HEK293 (cell line): ENCODE measurements at regions not wholly inside any gene's neighbourhood (a gene's known extent, or its start where the extent isn't known, plus 50 kb on each side); places are given as distances from the start of the nearest gene placed in this dataset.

Experiments
- CTCF ChIA-PET: fragments of 350-600 bp; formaldehyde crosslinking; extraction: SDS; loops from one replicate; lab custom pipeline; 2021; ENCODE audit warnings: antibody characterized with exemption; lab: Yijun Ruan, JAX
- POLR2A ChIA-PET: fragments of 300-600 bp; formaldehyde crosslinking; extraction: SDS; loops from one replicate; lab custom pipeline; 2020; ENCODE audit warnings: antibody characterized with exemption, inconsistent platforms; lab: Yijun Ruan, JAX
- H3K27ac ChIP-seq: fragments of 200-500 bp; sonication (Bioruptor generic); 2 replicates; pipeline ENCODE4 v1.5.1; 2014; ENCODE audit warnings: low read depth, low read length, control low read depth, inconsistent platforms; ENCODE audit errors: extremely low read depth
- H3K36me3 ChIP-seq, 2 experiments: fragments of 200-500 bp in 1 of 2; sonication (Bioruptor generic) in 1 of 2; 1 replicate in 1 of 2; 2 replicates in 1 of 2; pipeline ENCODE4 v1.5.1; 2014 to 2017; ENCODE audit warnings: inconsistent platforms in 2 of 2, low read length in 2 of 2; ENCODE audit not compliant: control insufficient read depth in 2 of 2, insufficient read depth in 1 of 2
- H3K4me1 ChIP-seq: fragments of 200-500 bp; sonication (Bioruptor generic); 2 replicates; pipeline ENCODE4 v1.5.1; 2014; ENCODE audit warnings: mild to moderate bottlenecking, low read length, inconsistent platforms; ENCODE audit not compliant: control insufficient read depth, insufficient read depth
- H3K4me3 ChIP-seq: 2 replicates; pipeline ENCODE4 v1.5.1; 2011; ENCODE audit warnings: low read depth, mild to moderate bottlenecking, control low read depth, low read length, moderate library complexity
- H3K9me3 ChIP-seq: fragments of 200-500 bp; sonication (Bioruptor generic); 2 replicates; pipeline ENCODE4 v1.5.1; 2014; ENCODE audit warnings: low read depth, low read length, inconsistent platforms; ENCODE audit not compliant: control insufficient read depth, insufficient read depth
- FEZF1 ChIP-seq: fragments of 450-650 bp; formaldehyde crosslinking; IDR thresholded peaks from 2 replicates; pipeline ENCODE4 v1.5.1; 2016; ENCODE audit warnings: missing biosample characterization, missing genetic modification characterization
- GLI2 ChIP-seq: fragments of 450-650 bp; formaldehyde crosslinking; IDR thresholded peaks from 2 replicates; pipeline ENCODE4; 2017; ENCODE audit warnings: missing biosample characterization, missing genetic modification characterization, low read depth, borderline replicate concordance
- HOXA7 ChIP-seq: sonication (generic); formaldehyde crosslinking; IDR thresholded peaks from 2 replicates; pipeline ENCODE4 v1.8.1; 2022; ENCODE audit warnings: missing genetic modification reagents, borderline replicate concordance
- MYNN ChIP-seq: fragments of 450-650 bp; formaldehyde crosslinking; IDR thresholded peaks from 2 replicates; pipeline ENCODE4 v1.5.1; 2016; ENCODE audit warnings: missing biosample characterization, missing genetic modification characterization, borderline replicate concordance
- RBAK ChIP-seq: fragments of 450-650 bp; formaldehyde crosslinking; IDR thresholded peaks from 2 replicates; pipeline ENCODE4 v1.5.1; 2016; ENCODE audit warnings: missing biosample characterization, missing genetic modification characterization
- SCRT1 ChIP-seq: fragments of 450-650 bp; formaldehyde crosslinking; IDR thresholded peaks from 2 replicates; pipeline ENCODE4 v1.5.1; 2016; ENCODE audit warnings: missing biosample characterization, missing genetic modification characterization, borderline replicate concordance
- SP7 ChIP-seq: fragments of 450-650 bp; formaldehyde crosslinking; IDR thresholded peaks from 2 replicates; pipeline ENCODE4 v1.5.1; 2016; ENCODE audit warnings: missing biosample characterization, missing genetic modification characterization
- TCF7L2 ChIP-seq: IDR thresholded peaks from 2 replicates; pipeline ENCODE4 v1.6.1; 2011; ENCODE audit warnings: low read depth, mild to moderate bottlenecking, inconsistent platforms, low read length, moderate library complexity, borderline replicate concordance
- TRIM28 ChIP-seq: IDR thresholded peaks from 2 replicates; pipeline ENCODE4 v1.6.1; 2011; ENCODE audit warnings: low read length, control low read depth, borderline replicate concordance
- ZBTB17 ChIP-seq: fragments of 450-650 bp; formaldehyde crosslinking; IDR thresholded peaks from 2 replicates; pipeline ENCODE4 v1.5.1; 2016; ENCODE audit warnings: missing biosample characterization, missing genetic modification characterization
- ZBTB7A ChIP-seq: fragments of 450-650 bp; formaldehyde crosslinking; IDR thresholded peaks from 2 replicates; pipeline ENCODE4 v1.5.1; 2016; ENCODE audit warnings: low read depth, missing biosample characterization, missing genetic modification characterization
- ZFP37 ChIP-seq: fragments of 450-650 bp; formaldehyde crosslinking; IDR thresholded peaks from 2 replicates; pipeline ENCODE4 v1.5.1; 2016; ENCODE audit warnings: missing biosample characterization, missing genetic modification characterization
- ZNF10 ChIP-seq: fragments of 450-650 bp; formaldehyde crosslinking; IDR thresholded peaks from 2 replicates; pipeline ENCODE4 v1.5.1; 2017; ENCODE audit warnings: missing biosample characterization, missing genetic modification characterization
- ZNF202 ChIP-seq: fragments of 450-650 bp; formaldehyde crosslinking; IDR thresholded peaks from 2 replicates; pipeline ENCODE4 v1.5.1; 2016; ENCODE audit warnings: missing biosample characterization, missing genetic modification characterization, borderline replicate concordance
- ZNF221 ChIP-seq: fragments of 450-650 bp; formaldehyde crosslinking; IDR thresholded peaks from 2 replicates; pipeline ENCODE4 v1.5.1; 2017; ENCODE audit warnings: missing biosample characterization, missing genetic modification characterization, borderline replicate concordance
- ZNF292 ChIP-seq: fragments of 450-650 bp; formaldehyde crosslinking; IDR thresholded peaks from 2 replicates; pipeline ENCODE4 v1.5.1; 2016; ENCODE audit warnings: low read depth, missing biosample characterization, missing genetic modification characterization, borderline replicate concordance
- ZNF335 ChIP-seq: fragments of 450-650 bp; formaldehyde crosslinking; conservative IDR thresholded peaks from 2 replicates; pipeline ENCODE4 v1.5.1; 2016; ENCODE audit warnings: missing biosample characterization, missing genetic modification characterization
- ZNF341 ChIP-seq: fragments of 450-650 bp; formaldehyde crosslinking; IDR thresholded peaks from 2 replicates; pipeline ENCODE4; 2016; ENCODE audit warnings: low read depth, missing biosample characterization, missing genetic modification characterization
- ZNF366 ChIP-seq: fragments of 450-650 bp; formaldehyde crosslinking; conservative IDR thresholded peaks from 2 replicates; pipeline ENCODE4 v1.5.1; 2016; ENCODE audit warnings: missing biosample characterization, missing genetic modification characterization
- ZNF510 ChIP-seq: fragments of 450-650 bp; formaldehyde crosslinking; IDR thresholded peaks from 2 replicates; pipeline ENCODE4 v1.5.1; 2018; ENCODE audit warnings: mild to moderate bottlenecking, missing genetic modification characterization, missing biosample characterization; ENCODE audit not compliant: insufficient replicate concordance
- ZNF530 ChIP-seq: fragments of 450-650 bp; formaldehyde crosslinking; IDR thresholded peaks from 2 replicates; pipeline ENCODE4 v1.5.1; 2016; ENCODE audit warnings: low read depth, missing biosample characterization, missing genetic modification characterization
- ZNF596 ChIP-seq: fragments of 450-650 bp; IDR thresholded peaks from 2 replicates; pipeline ENCODE4 v1.5.0; 2018; ENCODE audit warnings: missing biosample characterization, mild to moderate bottlenecking, missing genetic modification characterization, moderate library complexity
- ZNF624 ChIP-seq: fragments of 450-650 bp; formaldehyde crosslinking; IDR thresholded peaks from 2 replicates; pipeline ENCODE4 v1.5.1; 2017; ENCODE audit warnings: missing biosample characterization, missing genetic modification characterization
- ZNF664 ChIP-seq: fragments of 450-650 bp; formaldehyde crosslinking; IDR thresholded peaks from 2 replicates; pipeline ENCODE4 v1.5.1; 2016; ENCODE audit warnings: missing biosample characterization, missing genetic modification characterization
- ZNF76 ChIP-seq: fragments of 450-650 bp; formaldehyde crosslinking; IDR thresholded peaks from 2 replicates; pipeline ENCODE4; 2016; ENCODE audit warnings: low read depth, missing biosample characterization, missing genetic modification characterization, borderline replicate concordance
- ZNF776 ChIP-seq: fragments of 450-650 bp; formaldehyde crosslinking; IDR thresholded peaks from 2 replicates; pipeline ENCODE4 v1.5.0; 2017; ENCODE audit warnings: missing biosample characterization, missing genetic modification characterization, borderline replicate concordance
- ZNF785 ChIP-seq: fragments of 450-650 bp; formaldehyde crosslinking; IDR thresholded peaks from 2 replicates; pipeline ENCODE4 v1.5.1; 2016; ENCODE audit warnings: missing biosample characterization, missing genetic modification characterization
- ZSCAN16 ChIP-seq: fragments of 450-650 bp; formaldehyde crosslinking; IDR thresholded peaks from 2 replicates; pipeline ENCODE4 v1.5.1; 2016; ENCODE audit warnings: missing biosample characterization, missing genetic modification characterization
- TF ChIP-seq, protein P1 (sequence below): fragments of 450-650 bp; formaldehyde crosslinking; IDR thresholded peaks from 2 replicates; pipeline ENCODE4 v1.5.1; 2017; ENCODE audit warnings: missing biosample characterization, missing genetic modification characterization
- TF ChIP-seq, protein P2 (sequence below): fragments of 450-650 bp; formaldehyde crosslinking; IDR thresholded peaks from 2 replicates; pipeline ENCODE4 v1.5.1; 2016; ENCODE audit warnings: missing biosample characterization, missing genetic modification characterization
- TF ChIP-seq, protein P3 (sequence below): fragments of 450-650 bp; formaldehyde crosslinking; IDR thresholded peaks from 2 replicates; pipeline ENCODE4 v1.5.1; 2016; ENCODE audit warnings: missing biosample characterization, missing genetic modification characterization
- TF ChIP-seq, protein P4 (sequence below): fragments of 450-650 bp; formaldehyde crosslinking; IDR thresholded peaks from 2 replicates; pipeline ENCODE4 v1.5.1; 2016; ENCODE audit warnings: missing biosample characterization, missing genetic modification characterization, low read depth
- TF ChIP-seq, protein P5 (sequence below): fragments of 450-650 bp; formaldehyde crosslinking; IDR thresholded peaks from 2 replicates; pipeline ENCODE4 v1.5.1; 2016; ENCODE audit warnings: missing biosample characterization, missing genetic modification characterization

DNA sequence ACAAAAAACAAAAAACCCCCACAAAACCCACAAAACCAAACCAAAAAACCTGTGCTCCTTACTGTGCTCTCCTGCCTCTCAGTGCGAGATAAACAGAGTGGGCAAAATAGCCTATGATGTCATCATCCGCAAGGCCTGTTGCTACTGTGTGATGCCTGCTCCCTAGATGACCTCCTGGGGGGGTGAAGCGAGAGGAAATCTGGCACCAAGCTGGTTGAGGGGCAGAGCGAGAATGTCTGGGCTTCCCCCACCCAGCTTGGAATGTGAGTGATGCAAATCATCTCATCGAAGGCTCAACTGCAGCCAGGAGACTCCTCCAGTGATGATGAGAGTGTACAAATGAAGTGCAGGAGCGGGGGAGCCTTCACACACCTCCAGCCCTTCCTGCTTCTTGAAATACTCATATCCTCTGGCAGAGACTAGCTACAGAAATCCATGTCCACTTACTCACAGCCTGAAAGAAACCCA lies 57.7 kb upstream of the MAP4K3 start:
- POLR2A ChIA-PET, result interaction anchor here (1.0 kb wide), 1 partner anchor 57 kb away, joined by 5 read pairs; the partner anchor contains the start of gene MAP4K3
- CTCF ChIA-PET, result interaction anchor here (1.4 kb wide), 1 partner anchor 189 kb away, joined by 4 read pairs; no protein-coding TSS in a partner anchor
- Histone ChIP-seq H3K9me3 (no peaks in the 10 kb centered on the region), H3K27ac (no peak overlapping the region), H3K4me1 (peaks cover 2% of the 10 kb centered on the region; the same call in 1 of the 2 replicates), H3K36me3 (no peaks in the 10 kb centered on the region), H3K4me3 (no peak overlapping the region)
- TF ChIP-seq RBAK (tag by site-specific recombination) (no peak), ZNF76 (tag by site-specific recombination) (no peak), ZNF596 (tag by site-specific recombination) (no peak), ZSCAN16 (tag by site-specific recombination) (no peak), ZNF202 (tag by site-specific recombination) (no peak), ZNF366 (tag by site-specific recombination) (no peak), ZNF624 (tag by site-specific recombination) (no peak), MYNN (tag by site-specific recombination) (no peak), TCF7L2 (no peak), SCRT1 (tag by site-specific recombination) (peak; percentile 65; the same call in 1 of the 2 replicates), ZNF10 (tag by site-specific recombination) (no peak), GLI2 (tag by site-specific recombination) (no peak), ZNF776 (tag by site-specific recombination) (no peak), ZFP37 (peak; percentile 63), ZNF335 (peak; percentile 24; the same call in 1 of the 2 replicates), HOXA7 (no peak), ZNF664 (tag by site-specific recombination) (no peak), FEZF1 (no peak), ZNF292 (tag by site-specific recombination) (no peak), ZNF785 (tag by site-specific recombination) (no peak), ZNF341 (tag by site-specific recombination) (no peak), TRIM28 (peak; percentile 41; the same call in 1 of the 2 replicates), SP7 (tag by site-specific recombination) (peak; percentile 61), ZBTB7A (tag by site-specific recombination) (no peak), ZNF530 (tag by site-specific recombination) (no peak), ZNF221 (tag by site-specific recombination) (no peak), ZNF510 (tag by site-specific recombination) (no peak), ZBTB17 (tag by site-specific recombination) (peak; percentile 77)
- TF ChIP-seq, protein P1, sequence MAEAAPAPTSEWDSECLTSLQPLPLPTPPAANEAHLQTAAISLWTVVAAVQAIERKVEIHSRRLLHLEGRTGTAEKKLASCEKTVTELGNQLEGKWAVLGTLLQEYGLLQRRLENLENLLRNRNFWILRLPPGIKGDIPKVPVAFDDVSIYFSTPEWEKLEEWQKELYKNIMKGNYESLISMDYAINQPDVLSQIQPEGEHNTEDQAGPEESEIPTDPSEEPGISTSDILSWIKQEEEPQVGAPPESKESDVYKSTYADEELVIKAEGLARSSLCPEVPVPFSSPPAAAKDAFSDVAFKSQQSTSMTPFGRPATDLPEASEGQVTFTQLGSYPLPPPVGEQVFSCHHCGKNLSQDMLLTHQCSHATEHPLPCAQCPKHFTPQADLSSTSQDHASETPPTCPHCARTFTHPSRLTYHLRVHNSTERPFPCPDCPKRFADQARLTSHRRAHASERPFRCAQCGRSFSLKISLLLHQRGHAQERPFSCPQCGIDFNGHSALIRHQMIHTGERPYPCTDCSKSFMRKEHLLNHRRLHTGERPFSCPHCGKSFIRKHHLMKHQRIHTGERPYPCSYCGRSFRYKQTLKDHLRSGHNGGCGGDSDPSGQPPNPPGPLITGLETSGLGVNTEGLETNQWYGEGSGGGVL (tag by site-specific recombination), result peak; percentile 94
- TF ChIP-seq, protein P2, sequence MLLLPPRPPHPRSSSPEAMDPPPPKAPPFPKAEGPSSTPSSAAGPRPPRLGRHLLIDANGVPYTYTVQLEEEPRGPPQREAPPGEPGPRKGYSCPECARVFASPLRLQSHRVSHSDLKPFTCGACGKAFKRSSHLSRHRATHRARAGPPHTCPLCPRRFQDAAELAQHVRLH (tag by site-specific recombination), result no peak
- TF ChIP-seq, protein P3, sequence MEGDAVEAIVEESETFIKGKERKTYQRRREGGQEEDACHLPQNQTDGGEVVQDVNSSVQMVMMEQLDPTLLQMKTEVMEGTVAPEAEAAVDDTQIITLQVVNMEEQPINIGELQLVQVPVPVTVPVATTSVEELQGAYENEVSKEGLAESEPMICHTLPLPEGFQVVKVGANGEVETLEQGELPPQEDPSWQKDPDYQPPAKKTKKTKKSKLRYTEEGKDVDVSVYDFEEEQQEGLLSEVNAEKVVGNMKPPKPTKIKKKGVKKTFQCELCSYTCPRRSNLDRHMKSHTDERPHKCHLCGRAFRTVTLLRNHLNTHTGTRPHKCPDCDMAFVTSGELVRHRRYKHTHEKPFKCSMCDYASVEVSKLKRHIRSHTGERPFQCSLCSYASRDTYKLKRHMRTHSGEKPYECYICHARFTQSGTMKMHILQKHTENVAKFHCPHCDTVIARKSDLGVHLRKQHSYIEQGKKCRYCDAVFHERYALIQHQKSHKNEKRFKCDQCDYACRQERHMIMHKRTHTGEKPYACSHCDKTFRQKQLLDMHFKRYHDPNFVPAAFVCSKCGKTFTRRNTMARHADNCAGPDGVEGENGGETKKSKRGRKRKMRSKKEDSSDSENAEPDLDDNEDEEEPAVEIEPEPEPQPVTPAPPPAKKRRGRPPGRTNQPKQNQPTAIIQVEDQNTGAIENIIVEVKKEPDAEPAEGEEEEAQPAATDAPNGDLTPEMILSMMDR (tag by site-specific recombination), result no peak
- TF ChIP-seq, protein P4, sequence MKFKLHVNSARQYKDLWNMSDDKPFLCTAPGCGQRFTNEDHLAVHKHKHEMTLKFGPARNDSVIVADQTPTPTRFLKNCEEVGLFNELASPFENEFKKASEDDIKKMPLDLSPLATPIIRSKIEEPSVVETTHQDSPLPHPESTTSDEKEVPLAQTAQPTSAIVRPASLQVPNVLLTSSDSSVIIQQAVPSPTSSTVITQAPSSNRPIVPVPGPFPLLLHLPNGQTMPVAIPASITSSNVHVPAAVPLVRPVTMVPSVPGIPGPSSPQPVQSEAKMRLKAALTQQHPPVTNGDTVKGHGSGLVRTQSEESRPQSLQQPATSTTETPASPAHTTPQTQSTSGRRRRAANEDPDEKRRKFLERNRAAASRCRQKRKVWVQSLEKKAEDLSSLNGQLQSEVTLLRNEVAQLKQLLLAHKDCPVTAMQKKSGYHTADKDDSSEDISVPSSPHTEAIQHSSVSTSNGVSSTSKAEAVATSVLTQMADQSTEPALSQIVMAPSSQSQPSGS (tag by site-specific recombination), result peak; percentile 91
- TF ChIP-seq, protein P5, sequence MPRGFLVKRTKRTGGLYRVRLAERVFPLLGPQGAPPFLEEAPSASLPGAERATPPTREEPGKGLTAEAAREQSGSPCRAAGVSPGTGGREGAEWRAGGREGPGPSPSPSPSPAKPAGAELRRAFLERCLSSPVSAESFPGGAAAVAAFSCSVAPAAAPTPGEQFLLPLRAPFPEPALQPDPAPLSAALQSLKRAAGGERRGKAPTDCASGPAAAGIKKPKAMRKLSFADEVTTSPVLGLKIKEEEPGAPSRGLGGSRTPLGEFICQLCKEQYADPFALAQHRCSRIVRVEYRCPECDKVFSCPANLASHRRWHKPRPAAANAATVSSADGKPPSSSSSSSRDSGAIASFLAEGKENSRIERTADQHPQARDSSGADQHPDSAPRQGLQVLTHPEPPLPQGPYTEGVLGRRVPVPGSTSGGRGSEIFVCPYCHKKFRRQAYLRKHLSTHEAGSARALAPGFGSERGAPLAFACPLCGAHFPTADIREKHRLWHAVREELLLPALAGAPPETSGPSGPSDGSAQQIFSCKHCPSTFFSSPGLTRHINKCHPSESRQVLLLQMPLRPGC (tag by site-specific recombination), result 0 out of 2 replicates have a peak, but pooled peaks have one; percentile 27
